Effector CD4-positive, alpha-beta T cell (primary cell): ENCODE measurements at regions not wholly inside any gene's neighbourhood (a gene's known extent, or its start where the extent isn't known, plus 50 kb on each side); places are given as distances from the start of the nearest gene placed in this dataset.

Experiments used
- DNase-seq: peaks from one replicate; pipeline ENCODE4 v3.0.0-alpha.2; 2020

- DNase-seq, result no peak
Observed at GRCh38 chr16:82236415-82236814, 66.4 kb upstream of the MPHOSPH6 start.

GRCh38 chr16:82232806-82233205 lies 62.8 kb upstream of the MPHOSPH6 start:
- no peak for DNase-seq

- DNase-seq, result no peak
Observed at GRCh38 chr16:82231008-82231787, 61.2 kb upstream of the MPHOSPH6 start.

- peak; percentile 47 for DNase-seq
Observed at GRCh38 chr16:82229800-82230619, 60.0 kb upstream of the MPHOSPH6 start.

- DNase-seq, result no peak
Observed at GRCh38 chr16:82226327-82226726, 56.3 kb upstream of the MPHOSPH6 start.

GRCh38 chr16:82224821-82225220 lies 54.8 kb upstream of the MPHOSPH6 start:
- DNase-seq, result no peak

GRCh38 chr16:82220541-82220940 lies 50.5 kb upstream of the MPHOSPH6 start:
- DNase-seq, result no peak
